Naive thymus-derived CD4-positive, alpha-beta T cell (primary cell): ENCODE measurements at regions not wholly inside any gene's neighbourhood (a gene's known extent, or its start where the extent isn't known, plus 50 kb on each side); places are given as distances from the start of the nearest gene placed in this dataset.
"Not testable (repeated sequence)": the region's sequence is repeated elsewhere in the genome, so short reads cannot be mapped to it uniquely, and the experiment has no call there.

Experiments used
- ATAC-seq: fragments of 150-1000 bp; cut with Tn5 transposase; 2 replicates; pipeline ENCODE4 v1.10.0; 2021; ENCODE audit warnings: mild to moderate bottlenecking, moderate library complexity
- CTCF ChIA-PET: fragments of 350-600 bp; sonication (Branson Sonifier 250); formaldehyde crosslinking; loops from one replicate; lab custom pipeline; 2021; ENCODE audit warnings: antibody characterized with exemption; lab: Charles Lee
- POLR2A ChIA-PET: fragments of 350-600 bp; sonication (Branson Sonifier 250); formaldehyde crosslinking; loops from one replicate; lab custom pipeline; 2021; ENCODE audit warnings: antibody characterized with exemption, inconsistent platforms; lab: Charles Lee
- DNase-seq, 9 donors: peaks; one replicate each; pipeline versions ENCODE4 v3.0.0 to v3.0.0-alpha.2; 2020 to 2022; ENCODE audit warnings: mixed read lengths in 1 of 9
- H3K27ac ChIP-seq: one replicate; pipeline ENCODE4 v1.7.0; 2013; ENCODE audit warnings: mild to moderate bottlenecking, low read depth, low read length, moderate library complexity
- H3K27me3 ChIP-seq, 2 donors: one replicate each; pipeline ENCODE4 v1.7.0; 2013; ENCODE audit warnings: low read length in 2 of 2, mild to moderate bottlenecking in 2 of 2, moderate library complexity in 2 of 2; ENCODE audit not compliant: control insufficient read depth in 2 of 2, insufficient read depth in 2 of 2
- H3K36me3 ChIP-seq, 3 experiments: 1 replicate in 2 of 3; 2 replicates in 1 of 3; pipeline ENCODE4 v1.7.0; 2013; ENCODE audit warnings: low read length in 3 of 3, mild to moderate bottlenecking in 3 of 3, moderate library complexity in 1 of 3; ENCODE audit not compliant: insufficient read depth in 3 of 3, control insufficient read depth in 2 of 3
- H3K4me1 ChIP-seq, 2 donors: one replicate each; pipeline ENCODE4 v1.7.0; 2013; ENCODE audit warnings: low read length in 2 of 2, mild to moderate bottlenecking in 2 of 2, moderate library complexity in 1 of 2; ENCODE audit not compliant: control insufficient read depth in 2 of 2, insufficient read depth in 2 of 2
- H3K4me3 ChIP-seq: 2 replicates; pipeline ENCODE4 v1.7.0; 2013; ENCODE audit warnings: mild to moderate bottlenecking, low read length
- H3K9me3 ChIP-seq, 3 experiments: 1 replicate in 2 of 3; 2 replicates in 1 of 3; pipeline ENCODE4 v1.7.0; 2013; ENCODE audit warnings: low read length in 3 of 3; ENCODE audit not compliant: control insufficient read depth in 2 of 3
- H3K27ac Mint-ChIP-seq, 9 donors: one replicate each; pipeline ENCODE4 v1.8.0; 2020 to 2022; ENCODE audit warnings: mixed read lengths in 9 of 9, mild to moderate bottlenecking in 8 of 9, moderate library complexity in 5 of 9, inconsistent platforms in 2 of 9
- H3K27me3 Mint-ChIP-seq, 5 donors: one replicate each; pipeline ENCODE4 v1.8.0; 2021 to 2022; ENCODE audit warnings: mixed read lengths in 5 of 5, mild to moderate bottlenecking in 1 of 5
- H3K36me3 Mint-ChIP-seq, 5 donors: one replicate each; pipeline ENCODE4 v1.8.0; 2020 to 2022; ENCODE audit warnings: mixed read lengths in 5 of 5, mild to moderate bottlenecking in 3 of 5, inconsistent platforms in 1 of 5
- H3K4me1 Mint-ChIP-seq, 7 donors: one replicate each; pipeline ENCODE4 v1.8.0; 2020 to 2022; ENCODE audit warnings: mixed read lengths in 7 of 7, mild to moderate bottlenecking in 3 of 7, inconsistent platforms in 1 of 7
- H3K4me3 Mint-ChIP-seq, 10 donors: one replicate each; pipeline ENCODE4 v1.8.0; 2020 to 2022; ENCODE audit warnings: mild to moderate bottlenecking in 10 of 10, mixed read lengths in 10 of 10, moderate library complexity in 6 of 10, inconsistent platforms in 2 of 10
- H3K9me3 Mint-ChIP-seq, 11 donors: one replicate each; pipeline ENCODE4 v1.8.0; 2020 to 2022; ENCODE audit warnings: mixed read lengths in 11 of 11, mild to moderate bottlenecking in 4 of 11, inconsistent platforms in 1 of 11, moderate library complexity in 1 of 11
- intact Hi-C, 2 donors: fragments of 100-400 bp; cut with micrococcal nuclease; formaldehyde crosslinking; loops; one replicate each; pipeline ENCODE4 v1.15.1; 2023

DNA sequence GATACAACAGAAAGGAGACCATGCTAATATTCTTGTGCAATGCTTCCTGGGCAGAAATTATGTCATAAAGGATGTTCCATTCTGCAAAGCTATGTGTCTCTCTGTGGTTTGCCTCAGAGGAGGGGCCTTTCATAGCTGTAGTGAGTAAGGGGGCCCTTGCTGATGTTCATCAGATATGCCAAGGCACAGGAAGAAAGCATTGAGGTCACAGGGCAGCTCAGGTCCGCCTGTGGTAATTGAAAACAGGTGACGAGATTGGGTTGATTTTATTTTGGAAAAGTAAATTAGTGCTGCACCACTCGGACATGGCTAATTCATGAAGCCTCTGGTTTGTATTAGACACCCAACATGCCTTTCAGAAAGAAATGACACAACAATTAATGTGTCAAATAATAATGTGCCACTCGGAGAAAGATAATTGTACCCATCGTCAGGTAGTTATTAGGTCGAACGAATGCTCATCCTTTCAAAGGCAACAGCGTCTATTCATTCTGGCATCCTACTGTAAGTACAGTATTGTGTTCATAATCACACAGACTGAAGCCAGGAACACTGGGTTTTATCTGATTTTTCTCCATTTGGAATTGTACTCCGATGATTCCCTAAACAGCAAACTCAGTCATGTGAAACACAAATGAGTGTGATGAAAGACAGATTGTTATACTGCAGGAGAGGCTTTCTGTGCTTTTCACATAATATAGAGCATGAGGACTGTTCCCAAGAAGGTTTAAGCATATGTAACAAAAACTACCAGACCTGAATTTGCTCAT is 421.6 kb upstream of the KLF12 start:
- H3K27ac ChIP-seq, result no peak overlapping the region
- DNase-seq, result no peak
- ChIA-PET CTCF (no interaction called here), POLR2A (no interaction called here)
- Mint-ChIP-seq H3K9me3 (peaks cover 0 to 5% (median 0%) of the 10 kb centered on the region in 11 donors), H3K36me3 (no peaks in the 10 kb centered on the region), H3K27me3 (no peaks in the 10 kb centered on the region), H3K4me1 (peaks cover 0 to 2% (median 0%) of the 10 kb centered on the region in 7 donors), H3K4me3 (no peak overlapping the region), H3K27ac (no peak overlapping the region)
- intact Hi-C loops, result no loop called here
- H3K36me3 ChIP-seq, result no peaks in the 10 kb centered on the region
- H3K4me1 ChIP-seq, result no peaks in the 10 kb centered on the region
- H3K4me3 ChIP-seq, result no peak overlapping the region
- ATAC-seq, result no peak
- no peaks in the 10 kb centered on the region for H3K9me3 ChIP-seq
- no peaks in the 10 kb centered on the region for H3K27me3 ChIP-seq

DNA sequence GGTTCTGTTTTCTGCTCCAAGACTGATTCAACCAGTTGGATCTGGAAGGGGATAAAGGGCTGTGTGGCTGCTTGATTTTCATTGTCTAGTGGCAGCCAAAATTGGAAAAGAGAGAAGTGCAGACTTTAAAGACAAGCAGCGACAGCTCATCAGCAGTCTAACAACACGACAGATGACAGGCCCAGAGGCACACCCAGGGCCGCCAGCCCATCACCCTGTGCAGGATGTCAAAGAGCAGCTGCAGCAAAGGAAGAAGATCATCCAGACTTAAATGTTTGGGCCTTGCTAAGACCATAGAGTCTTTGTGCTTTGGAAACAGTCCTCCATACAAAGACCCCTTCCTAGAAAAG is 421.0 kb upstream of the KLF12 start:
- no peaks in the 10 kb centered on the region for H3K27me3 Mint-ChIP-seq
- intact Hi-C loops, result no loop called here
- POLR2A ChIA-PET, result no interaction called here

DNA sequence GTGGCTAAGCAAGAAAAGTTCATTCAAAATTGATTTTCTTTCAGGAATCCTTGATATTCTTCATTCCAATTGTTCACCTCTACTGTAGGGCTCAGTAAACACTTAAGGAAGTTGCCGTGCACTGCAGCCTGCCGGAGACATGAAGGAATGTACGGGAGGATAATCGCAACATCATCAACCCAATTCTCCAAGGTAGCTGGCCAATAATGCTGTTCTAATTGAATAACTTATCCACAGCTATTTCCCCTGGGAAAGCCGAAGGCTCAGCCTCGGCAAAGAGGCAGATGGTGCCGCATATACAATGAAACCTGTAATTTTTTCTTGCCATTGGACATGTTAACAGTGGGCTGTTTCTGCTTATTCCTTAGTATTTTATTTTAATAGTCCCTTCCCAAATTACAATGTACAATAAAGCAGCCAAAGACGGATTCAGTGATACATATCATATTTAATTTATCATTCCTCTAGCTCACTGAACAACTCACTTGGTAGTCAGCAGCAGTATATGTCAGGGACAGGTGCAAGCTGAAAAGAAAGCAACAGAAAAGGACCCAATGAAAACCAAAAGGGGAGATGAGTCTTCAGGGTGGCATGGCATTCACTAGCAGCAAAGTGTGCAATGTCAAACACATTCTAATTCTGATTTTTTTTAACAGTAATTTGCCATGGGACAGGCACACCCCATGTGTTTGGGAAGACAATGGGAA is 420.5 kb upstream of the KLF12 start:
- no peak overlapping the region for H3K4me3 ChIP-seq
- no peak for ATAC-seq
- POLR2A ChIA-PET, result no interaction called here
- no peaks in the 10 kb centered on the region for H3K36me3 Mint-ChIP-seq
- peaks cover 5 to 7% of the 10 kb centered on the region in 2 donors for H3K4me1 ChIP-seq
- no peaks in the 10 kb centered on the region for H3K27me3 Mint-ChIP-seq
- CTCF ChIA-PET, result no interaction called here
- H3K9me3 ChIP-seq, result no peaks in the 10 kb centered on the region
- peaks cover 0 to 5% (median 0%) of the 10 kb centered on the region in 11 donors for H3K9me3 Mint-ChIP-seq
- no peak for DNase-seq
- H3K4me1 Mint-ChIP-seq, result peaks cover 0 to 10% (median 7%) of the 10 kb centered on the region in 7 donors
- H3K27ac Mint-ChIP-seq, result no peak overlapping the region
- H3K36me3 ChIP-seq, result no peaks in the 10 kb centered on the region
- H3K27me3 ChIP-seq, result no peaks in the 10 kb centered on the region
- intact Hi-C loops, result no loop called here
- H3K4me3 Mint-ChIP-seq, result no peak overlapping the region
- H3K27ac ChIP-seq, result no peak overlapping the region

More for the DNA sequence above, 421.0 kb upstream of the KLF12 start:
- peaks cover 0 to 5% (median 0%) of the 10 kb centered on the region in 11 donors for H3K9me3 Mint-ChIP-seq
- H3K27ac Mint-ChIP-seq, result no peak overlapping the region
- Histone ChIP-seq H3K27ac (no peak overlapping the region), H3K9me3 (no peaks in the 10 kb centered on the region), H3K4me3 (no peak overlapping the region), H3K27me3 (no peaks in the 10 kb centered on the region), H3K36me3 (no peaks in the 10 kb centered on the region), H3K4me1 (peaks cover 2% of the 10 kb centered on the region in 2 donors)
- ATAC-seq, result no peak
- CTCF ChIA-PET, result no interaction called here
- peaks cover 0 to 4% (median 2%) of the 10 kb centered on the region in 7 donors for H3K4me1 Mint-ChIP-seq
- H3K36me3 Mint-ChIP-seq, result no peaks in the 10 kb centered on the region
- no peak for DNase-seq
- no peak overlapping the region for H3K4me3 Mint-ChIP-seq

DNA sequence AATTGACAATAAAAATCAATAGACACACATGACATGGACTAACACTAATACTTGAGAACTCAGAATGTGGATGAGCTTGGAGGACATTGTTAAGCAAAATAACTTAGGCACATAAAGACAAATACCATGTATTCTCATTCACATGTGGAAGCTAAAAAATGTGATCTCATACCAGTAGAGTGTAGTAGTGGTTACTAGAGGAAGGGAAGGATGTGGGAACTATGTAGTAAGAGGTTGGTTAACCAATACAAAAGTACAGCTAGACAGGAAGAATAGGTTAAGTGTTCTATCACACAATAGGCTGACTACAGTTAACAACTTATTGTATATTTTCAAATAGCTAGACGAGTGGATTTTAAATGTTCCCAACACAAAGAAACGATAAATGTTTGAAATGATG is 415.8 kb upstream of the KLF12 start:
- H3K36me3 Mint-ChIP-seq, result no peaks in the 10 kb centered on the region
- Histone ChIP-seq H3K4me1 (peaks cover 5 to 9% of the 10 kb centered on the region in 2 donors), H3K27me3 (no peaks in the 10 kb centered on the region), H3K9me3 (no peaks in the 10 kb centered on the region), H3K36me3 (no peaks in the 10 kb centered on the region), H3K27ac (no peak overlapping the region), H3K4me3 (no peak overlapping the region)
- peak; percentile 84 for ATAC-seq
- peak in 6 of 9 donors; percentile 15 to 49 (median 24) for DNase-seq
- ChIA-PET POLR2A (no interaction called here), CTCF (no interaction called here)
- no peaks in the 10 kb centered on the region for H3K27me3 Mint-ChIP-seq
- H3K4me3 Mint-ChIP-seq, result peak overlapping the region in 1 of 10 donors; percentile 42
- intact Hi-C loops, result no loop called here
- H3K27ac Mint-ChIP-seq, result no peak overlapping the region
- peaks cover 0 to 14% (median 10%) of the 10 kb centered on the region in 7 donors for H3K4me1 Mint-ChIP-seq
- H3K9me3 Mint-ChIP-seq, result peaks cover 0 to 5% (median 0%) of the 10 kb centered on the region in 11 donors

GRCh38 chr13:74536649-74537048 is 402.4 kb upstream of the KLF12 start:
- ATAC-seq, H3K27ac Mint-ChIP-seq, H3K9me3 Mint-ChIP-seq, H3K27me3 Mint-ChIP-seq, H3K36me3 ChIP-seq, H3K36me3 Mint-ChIP-seq, H3K4me1 Mint-ChIP-seq, H3K9me3 ChIP-seq, H3K4me3 ChIP-seq, CTCF ChIA-PET, H3K4me3 Mint-ChIP-seq, POLR2A ChIA-PET, DNase-seq, H3K27me3 ChIP-seq, H3K4me1 ChIP-seq, H3K27ac ChIP-seq, intact Hi-C loops: not testable (repeated sequence)

GRCh38 chr13:74533226-74533625 is 399.0 kb upstream of the KLF12 start:
- no peak for DNase-seq
- ChIA-PET POLR2A (no interaction called here), CTCF (no interaction called here)
- no peak overlapping the region for H3K27ac ChIP-seq
- no peak overlapping the region for H3K27ac Mint-ChIP-seq
- intact Hi-C loops, result no loop called here
- ATAC-seq, result no peak
- H3K27me3 Mint-ChIP-seq, result peaks cover 0 to 9% (median 0%) of the 10 kb centered on the region in 5 donors
- no peaks in the 10 kb centered on the region for H3K4me1 Mint-ChIP-seq
- H3K36me3 Mint-ChIP-seq, result peaks cover 0 to 2% (median 0%) of the 10 kb centered on the region in 5 donors
- H3K4me1 ChIP-seq, result no peaks in the 10 kb centered on the region
- H3K4me3 Mint-ChIP-seq, result no peak overlapping the region
- H3K27me3 ChIP-seq, result no peaks in the 10 kb centered on the region
- H3K9me3 Mint-ChIP-seq, result no peaks in the 10 kb centered on the region
- H3K4me3 ChIP-seq, result no peak overlapping the region
- H3K9me3 ChIP-seq, result no peaks in the 10 kb centered on the region
- no peaks in the 10 kb centered on the region for H3K36me3 ChIP-seq
